SK-N-SH treated with all-trans-retinoic acid at 6 μM for 48 hours (cell line): ENCODE measurements at regions not wholly inside any gene's neighbourhood (a gene's known extent, or its start where the extent isn't known, plus 50 kb on each side); places are given as distances from the start of the nearest gene placed in this dataset.

Experiments used
- ARNTL ChIP-seq: fragments of 450-650 bp; formaldehyde crosslinking; IDR thresholded peaks from 2 replicates; pipeline ENCODE4 v1.5.0; 2020; ENCODE audit warnings: low read depth, mild to moderate bottlenecking, moderate library complexity, borderline replicate concordance
- ISL1 ChIP-seq: fragments of 250-450 bp; sonication (Bioruptor Pico); IDR thresholded peaks from 2 replicates; pipeline ENCODE4 v2.1.2; 2022; ENCODE audit warnings: mild to moderate bottlenecking, moderate library complexity
- PATZ1 ChIP-seq: fragments of 250-450 bp; sonication (Bioruptor Pico); IDR thresholded peaks from 2 replicates; pipeline ENCODE4 v1.8.0; 2020; ENCODE audit warnings: mild to moderate bottlenecking, moderate library complexity, borderline replicate concordance
- RARB ChIP-seq: fragments of 250-450 bp; sonication (Bioruptor Pico); IDR thresholded peaks from 2 replicates; pipeline ENCODE4 v1.8.0; 2021; ENCODE audit warnings: mild to moderate bottlenecking, moderate library complexity
- TOX ChIP-seq: fragments of 250-450 bp; sonication (Bioruptor Pico); IDR thresholded peaks from 2 replicates; pipeline ENCODE4 v1.8.0; 2021; ENCODE audit warnings: mild to moderate bottlenecking, moderate library complexity, borderline replicate concordance
- ZC3H10 ChIP-seq: fragments of 250-450 bp; sonication (Bioruptor Pico); IDR thresholded peaks from 2 replicates; pipeline ENCODE4 v1.5.1; 2021; ENCODE audit warnings: mild to moderate bottlenecking, moderate library complexity
- ZNF8 ChIP-seq: fragments of 450-650 bp; formaldehyde crosslinking; IDR thresholded peaks from 2 replicates; pipeline ENCODE4 v1.5.0; 2020; ENCODE audit warnings: mild to moderate bottlenecking, moderate library complexity
- TF ChIP-seq, protein P1 (sequence below): fragments of 250-450 bp; sonication (Bioruptor Pico); IDR thresholded peaks from 2 replicates; pipeline ENCODE4 v1.5.1; 2021; ENCODE audit warnings: mild to moderate bottlenecking, moderate library complexity
- TF ChIP-seq, protein P2 (sequence below): fragments of 250-450 bp; sonication (Bioruptor Pico); IDR thresholded peaks from 2 replicates; pipeline ENCODE4 v1.5.1; 2020; ENCODE audit warnings: low read depth, mild to moderate bottlenecking, moderate library complexity

DNA sequence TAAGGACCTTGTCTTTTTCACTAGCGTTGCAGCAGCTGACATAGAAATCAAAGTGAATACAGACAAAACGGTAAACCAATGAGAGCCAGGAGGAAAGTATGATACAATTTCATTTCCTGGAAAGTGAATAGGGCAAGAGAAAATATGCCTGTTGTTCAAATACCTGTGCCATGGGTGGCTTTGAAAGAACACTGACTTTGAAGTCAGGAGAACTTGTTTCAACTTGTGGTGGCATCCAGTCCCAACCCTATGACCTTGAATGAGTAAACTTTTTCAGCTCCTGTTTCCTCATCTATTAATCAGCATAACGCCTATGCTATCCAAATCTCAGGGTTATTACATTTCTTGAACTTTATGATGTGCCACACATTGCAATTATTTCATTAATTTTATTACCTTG, 173.7 kb upstream of the HS3ST3A1 start:
- TF ChIP-seq TOX (CRISPR knock-in tag) (no peak), ZNF8 (CRISPR knock-in tag) (no peak), ISL1 (CRISPR knock-in tag) (no peak), PATZ1 (CRISPR knock-in tag) (no peak), ARNTL (no peak), RARB (CRISPR knock-in tag) (no peak), ZC3H10 (CRISPR knock-in tag) (no peak)
- TF ChIP-seq, protein P1, sequence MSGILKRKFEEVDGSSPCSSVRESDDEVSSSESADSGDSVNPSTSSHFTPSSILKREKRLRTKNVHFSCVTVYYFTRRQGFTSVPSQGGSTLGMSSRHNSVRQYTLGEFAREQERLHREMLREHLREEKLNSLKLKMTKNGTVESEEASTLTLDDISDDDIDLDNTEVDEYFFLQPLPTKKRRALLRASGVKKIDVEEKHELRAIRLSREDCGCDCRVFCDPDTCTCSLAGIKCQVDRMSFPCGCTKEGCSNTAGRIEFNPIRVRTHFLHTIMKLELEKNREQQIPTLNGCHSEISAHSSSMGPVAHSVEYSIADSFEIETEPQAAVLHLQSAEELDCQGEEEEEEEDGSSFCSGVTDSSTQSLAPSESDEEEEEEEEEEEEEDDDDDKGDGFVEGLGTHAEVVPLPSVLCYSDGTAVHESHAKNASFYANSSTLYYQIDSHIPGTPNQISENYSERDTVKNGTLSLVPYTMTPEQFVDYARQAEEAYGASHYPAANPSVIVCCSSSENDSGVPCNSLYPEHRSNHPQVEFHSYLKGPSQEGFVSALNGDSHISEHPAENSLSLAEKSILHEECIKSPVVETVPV (CRISPR knock-in tag), result no peak
- TF ChIP-seq, protein P2, sequence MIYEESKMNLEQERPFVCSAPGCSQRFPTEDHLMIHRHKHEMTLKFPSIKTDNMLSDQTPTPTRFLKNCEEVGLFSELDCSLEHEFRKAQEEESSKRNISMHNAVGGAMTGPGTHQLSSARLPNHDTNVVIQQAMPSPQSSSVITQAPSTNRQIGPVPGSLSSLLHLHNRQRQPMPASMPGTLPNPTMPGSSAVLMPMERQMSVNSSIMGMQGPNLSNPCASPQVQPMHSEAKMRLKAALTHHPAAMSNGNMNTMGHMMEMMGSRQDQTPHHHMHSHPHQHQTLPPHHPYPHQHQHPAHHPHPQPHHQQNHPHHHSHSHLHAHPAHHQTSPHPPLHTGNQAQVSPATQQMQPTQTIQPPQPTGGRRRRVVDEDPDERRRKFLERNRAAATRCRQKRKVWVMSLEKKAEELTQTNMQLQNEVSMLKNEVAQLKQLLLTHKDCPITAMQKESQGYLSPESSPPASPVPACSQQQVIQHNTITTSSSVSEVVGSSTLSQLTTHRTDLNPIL (CRISPR knock-in tag), result no peak
